Liver (tissue), 3 donors: ENCODE measurements at regions not wholly inside any gene's neighbourhood (a gene's known extent, or its start where the extent isn't known, plus 50 kb on each side); places are given as distances from the start of the nearest gene placed in this dataset.

Source experiments
- ATF3 ChIP-seq: IDR thresholded peaks from 2 replicates; pipeline ENCODE4 v1.6.1; 2016; ENCODE audit warnings: antibody characterized with exemption
- CTCF ChIP-seq: fragments of 150-350 bp; IDR thresholded peaks from 2 replicates; pipeline ENCODE4 v1.5.1; 2017; ENCODE audit warnings: improper control_type of control experiment, low read depth, low read length; ENCODE audit not compliant: missing input control
- EGR1 ChIP-seq, 2 donors: IDR thresholded peaks; 2 replicates each; pipeline ENCODE4 v1.6.1; 2016 to 2018; ENCODE audit warnings: antibody characterized with exemption in 2 of 2, low read depth in 2 of 2
- FOXA1 ChIP-seq: IDR thresholded peaks from 2 replicates; pipeline ENCODE4 v1.6.1; 2016; ENCODE audit warnings: antibody characterized with exemption
- FOXA2 ChIP-seq: IDR thresholded peaks from 2 replicates; pipeline ENCODE4 v1.6.1; 2016; ENCODE audit warnings: antibody characterized with exemption
- GABPA ChIP-seq, 2 donors: IDR thresholded peaks in 1 of 2; conservative IDR thresholded peaks in 1 of 2; 2 replicates each; pipeline ENCODE4 v1.6.1; 2016; ENCODE audit warnings: antibody characterized with exemption in 2 of 2, mild to moderate bottlenecking in 1 of 2, moderate library complexity in 1 of 2
- HNF4G ChIP-seq: IDR thresholded peaks from 2 replicates; pipeline ENCODE4 v1.6.1; 2016; ENCODE audit warnings: antibody characterized with exemption
- JUND ChIP-seq, 2 donors: IDR thresholded peaks; 2 replicates each; pipeline ENCODE4 v1.6.1; 2016; ENCODE audit warnings: antibody characterized with exemption in 2 of 2
- MAX ChIP-seq: IDR thresholded peaks from 2 replicates; pipeline ENCODE4 v1.6.1; 2016; ENCODE audit warnings: antibody characterized with exemption
- RAD21 ChIP-seq, 2 donors: IDR thresholded peaks; 2 replicates each; pipeline ENCODE4 v1.6.1; 2016; ENCODE audit warnings: antibody characterized with exemption in 2 of 2, mild to moderate bottlenecking in 2 of 2
- REST ChIP-seq: IDR thresholded peaks from 2 replicates; pipeline ENCODE4 v1.6.1; 2016; ENCODE audit warnings: antibody characterized with exemption, mild to moderate bottlenecking
- TAF1 ChIP-seq: conservative IDR thresholded peaks from 2 replicates; pipeline ENCODE4 v1.6.1; 2016; ENCODE audit warnings: antibody characterized with exemption, mild to moderate bottlenecking
- YY1 ChIP-seq: IDR thresholded peaks from 2 replicates; pipeline ENCODE4 v1.6.1; 2016; ENCODE audit warnings: antibody characterized with exemption, mild to moderate bottlenecking
- donor health status: healthy.
- donor health status: healthy.

- TF ChIP-seq CTCF (no peak), RAD21 (IDR thresholded peaks at IDR 0.05) (no peak), FOXA2 (no peak), TAF1 (no peak), MAX (no peak), REST (no peak), GABPA (IDR thresholded peaks at IDR 0.05 in 1 of 2, conservative IDR thresholded peaks at IDR 0.05 in 1 of 2) (no peak), FOXA1 (no peak), YY1 (no peak), JUND (IDR thresholded peaks at IDR 0.05) (no peak), EGR1 (IDR thresholded peaks at IDR 0.05; ENCODE audit: low read depth in 2 of 2) (no peak), HNF4G (no peak), ATF3 (no peak)
Observed at GRCh38 chr1:226489718-226490425, 58.7 kb upstream of the STUM start.
